GM18867 (cell line): ENCODE measurements at regions not wholly inside any gene's neighbourhood (a gene's known extent, or its start where the extent isn't known, plus 50 kb on each side); places are given as distances from the start of the nearest gene placed in this dataset.
"Not testable (repeated sequence)": the region's sequence is repeated elsewhere in the genome, so short reads cannot be mapped to it uniquely, and the experiment has no call there.

Experiments
- ATAC-seq: cut with Tn5 transposase; IDR thresholded peaks from one replicate; pipeline ENCODE4 v1.9.1; 2021; ENCODE audit warnings: mild to moderate bottlenecking, moderate library complexity; ENCODE audit not compliant: unreplicated experiment

DNA sequence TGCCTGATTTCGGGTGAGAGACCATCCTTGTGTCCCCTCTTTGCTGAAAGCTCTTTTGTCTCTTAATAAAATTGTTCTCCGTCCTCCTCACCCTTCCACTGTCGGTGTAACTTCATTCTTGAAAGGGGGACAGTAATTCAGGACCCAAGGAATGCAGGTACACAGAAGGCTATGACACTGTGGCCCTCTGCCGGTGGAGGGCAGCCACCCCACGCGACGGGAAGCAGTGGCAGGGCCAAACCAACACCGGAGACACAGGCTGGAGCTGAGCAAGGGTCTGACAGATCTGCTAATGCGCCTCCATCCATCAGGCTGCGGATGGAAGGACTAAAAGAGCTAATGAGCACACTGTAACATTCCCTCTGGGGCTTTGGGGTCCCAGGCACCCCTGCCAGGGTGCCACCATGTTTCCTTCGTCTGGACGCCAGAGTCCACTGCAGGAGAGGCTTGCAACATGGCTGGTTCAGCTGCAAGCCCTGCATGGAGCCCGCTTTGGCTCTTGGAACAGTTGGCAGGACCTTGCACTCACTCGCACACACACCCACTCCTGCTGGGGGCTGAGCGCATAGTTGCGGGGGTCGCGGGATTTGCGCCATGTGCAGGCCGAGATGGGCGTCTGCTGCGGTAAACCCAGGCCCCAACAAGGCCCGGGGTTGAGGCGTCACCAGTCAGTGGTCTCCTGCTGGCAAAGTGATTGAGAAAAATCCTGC lies 544.1 kb upstream of the CDH7 start:
- ATAC-seq: no peak

DNA sequence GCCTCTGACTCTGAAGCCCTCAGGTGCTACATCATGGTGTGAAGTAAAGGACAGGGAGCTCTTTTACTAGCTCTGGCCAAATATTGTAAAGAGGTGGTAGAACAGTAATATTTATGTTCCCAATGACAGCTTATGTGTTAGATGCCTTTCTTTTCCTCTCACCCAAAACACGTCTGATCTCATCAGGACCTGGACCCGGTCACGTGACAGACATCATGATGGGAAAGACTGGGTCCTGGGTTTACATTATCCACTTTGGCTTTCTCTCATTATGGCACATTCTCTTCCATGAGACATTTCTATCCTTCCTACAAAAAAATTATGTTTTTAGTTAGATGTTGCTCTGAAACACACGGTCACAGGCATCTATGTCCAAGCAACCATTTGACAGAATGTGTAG lies 548.7 kb upstream of the CDH7 start:
- ATAC-seq: no peak

DNA sequence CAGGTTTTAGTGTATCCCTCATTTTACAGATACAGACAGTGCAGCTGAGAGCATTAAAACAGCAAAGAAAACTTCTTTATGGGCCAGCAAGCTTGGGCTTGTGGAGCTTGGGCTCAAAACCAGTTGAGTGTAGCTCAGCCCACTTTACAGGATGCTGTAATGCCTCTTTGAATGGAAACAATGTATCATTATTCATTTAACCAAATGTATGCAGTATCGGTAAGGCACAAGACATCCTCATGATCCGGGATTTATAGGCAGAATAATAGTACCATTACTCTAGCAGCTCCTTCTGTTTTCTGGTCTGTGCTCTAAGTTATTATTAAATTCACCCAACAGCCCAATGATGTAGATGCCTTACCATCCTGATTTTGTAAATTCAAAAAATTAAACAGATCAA lies 575.1 kb upstream of the CDH7 start:
- ATAC-seq: no peak

DNA sequence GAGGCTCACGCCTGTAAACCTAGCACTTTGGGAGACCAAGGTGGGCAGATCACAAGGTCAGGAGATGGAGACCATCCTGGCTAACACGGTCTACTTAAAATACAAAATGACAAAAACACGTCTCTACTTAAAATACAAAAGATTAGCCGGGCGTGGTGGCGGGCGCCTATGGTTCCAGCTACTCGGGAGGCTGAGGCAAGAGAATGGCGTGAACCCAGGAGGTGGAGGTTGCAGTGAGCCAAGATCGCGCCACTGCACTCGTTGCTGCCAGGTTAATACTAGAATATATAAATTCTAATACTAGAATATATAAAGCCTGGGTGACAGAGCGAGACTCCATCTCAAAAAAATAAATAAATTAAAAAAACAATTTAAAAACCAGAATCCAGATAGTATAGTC lies 588.7 kb upstream of the CDH7 start:
- not testable (repeated sequence) for ATAC-seq

DNA sequence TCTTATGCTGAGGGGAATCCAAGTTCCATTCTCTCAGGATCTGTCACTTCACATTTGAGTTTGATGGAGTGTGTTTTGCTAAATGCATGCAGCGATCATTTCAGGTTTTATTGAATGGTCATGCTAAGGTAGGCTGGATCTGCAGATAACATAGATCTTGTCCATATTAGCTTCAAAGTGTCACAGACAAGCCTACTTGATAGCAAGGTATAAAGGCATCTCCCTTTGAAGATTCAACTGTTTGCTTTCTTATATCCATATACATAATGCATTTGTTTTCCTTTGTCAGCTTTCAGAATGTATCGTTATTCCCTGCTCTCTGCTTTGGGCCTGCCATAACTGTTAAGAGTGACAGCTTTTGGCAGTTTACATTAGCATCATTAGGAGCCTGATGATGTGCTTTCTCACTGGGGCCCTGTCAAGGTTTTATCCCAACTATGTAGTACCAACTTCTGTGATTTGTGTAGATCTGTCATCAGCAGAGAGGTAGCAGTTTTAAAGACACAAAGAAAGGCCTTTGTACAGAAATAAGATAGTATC lies 604.3 kb upstream of the CDH7 start:
- ATAC-seq: no peak

DNA sequence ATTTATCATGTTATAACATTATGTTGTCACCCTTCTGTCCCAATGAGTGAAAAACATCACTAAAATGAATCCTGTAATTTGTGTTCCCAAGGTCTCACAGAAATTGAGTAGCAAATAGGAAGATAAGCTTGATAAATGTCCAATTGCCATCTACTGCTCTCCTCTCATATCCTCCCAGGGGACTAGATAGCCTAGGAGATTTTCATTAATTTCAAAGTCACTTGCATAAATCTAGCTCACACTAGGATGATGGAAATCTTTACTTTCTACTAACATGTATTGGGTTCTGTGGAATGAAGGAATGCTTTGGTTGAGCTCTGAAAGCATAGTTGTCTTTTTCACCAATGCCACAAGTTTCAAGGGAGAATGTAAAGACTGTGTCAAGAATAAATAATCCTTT lies 605.5 kb upstream of the CDH7 start:
- no peak for ATAC-seq

DNA sequence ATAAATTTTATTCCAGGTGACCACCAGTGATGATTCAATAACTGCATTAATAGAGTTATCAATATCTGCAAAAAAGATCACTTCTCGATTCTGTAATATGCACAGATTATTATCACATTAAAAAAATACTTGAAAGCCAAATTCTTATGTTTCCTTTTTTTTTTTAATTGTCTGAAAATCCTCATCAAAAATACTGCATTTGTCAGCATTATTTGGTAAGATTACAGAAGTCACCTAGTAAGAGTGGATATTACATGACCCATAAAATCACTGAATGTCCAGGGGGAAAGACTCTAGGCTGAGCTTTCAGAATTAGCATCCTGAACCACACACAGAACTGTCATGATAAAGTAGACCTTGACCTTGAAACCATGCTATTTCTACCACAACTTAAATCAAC lies 617.2 kb upstream of the CDH7 start:
- no peak for ATAC-seq

DNA sequence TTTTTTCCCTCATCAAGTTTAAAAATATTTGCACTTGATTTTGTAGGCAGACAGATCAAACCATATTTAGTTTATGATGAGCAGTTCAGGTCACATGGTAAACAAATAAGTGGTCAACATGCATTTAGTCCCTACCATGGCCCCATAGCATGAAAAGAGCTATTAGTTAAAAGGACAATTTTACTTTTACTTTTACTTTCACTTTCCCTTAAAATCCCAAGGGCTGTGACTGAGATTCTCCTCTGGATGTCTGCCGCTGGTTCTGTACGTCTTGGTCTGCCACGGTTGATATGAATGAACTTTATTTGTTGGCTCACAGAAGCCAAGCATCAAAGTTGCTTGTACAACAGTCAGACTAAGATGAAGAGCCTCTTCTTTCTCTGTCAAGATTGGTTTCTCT lies 626.2 kb upstream of the CDH7 start:
- no peak for ATAC-seq

DNA sequence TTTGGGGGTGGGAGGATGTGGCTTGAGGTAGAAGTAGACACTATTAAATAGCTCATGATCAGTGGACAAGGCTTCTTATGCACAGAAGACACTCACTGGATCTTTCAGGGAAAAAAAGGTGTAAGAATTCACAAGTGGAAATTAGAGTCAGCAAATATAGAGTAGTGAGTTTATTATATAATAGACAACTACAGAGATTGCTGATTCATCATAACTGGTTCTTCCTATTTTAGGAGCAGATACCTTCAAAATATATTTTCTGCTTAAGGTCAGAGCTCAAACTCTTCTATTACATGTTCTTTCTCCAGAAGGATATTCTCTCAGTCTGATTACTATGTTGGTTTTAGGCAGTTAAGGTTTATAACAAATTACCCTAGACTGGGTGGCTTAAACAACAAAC lies 646.9 kb upstream of the CDH7 start:
- no peak for ATAC-seq

DNA sequence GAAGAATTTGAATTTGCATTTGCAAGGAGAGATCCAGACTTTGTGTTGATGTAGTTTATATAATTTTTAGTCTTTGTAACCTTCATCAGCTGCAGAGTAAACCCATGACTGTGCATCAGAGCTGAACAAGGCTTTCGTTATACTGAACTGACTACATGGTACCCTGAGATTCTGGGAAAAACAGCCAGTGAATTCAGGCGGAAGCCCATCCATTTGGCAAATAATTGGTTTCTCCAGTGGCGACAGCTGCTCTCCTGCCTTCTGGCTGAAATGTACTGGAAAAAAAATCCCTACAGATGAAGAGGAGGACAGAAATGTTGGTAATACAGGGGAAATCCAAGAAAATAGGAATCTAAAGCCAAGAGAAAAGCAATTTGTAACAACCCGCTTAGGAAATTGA lies 657.5 kb upstream of the CDH7 start:
- no peak for ATAC-seq

DNA sequence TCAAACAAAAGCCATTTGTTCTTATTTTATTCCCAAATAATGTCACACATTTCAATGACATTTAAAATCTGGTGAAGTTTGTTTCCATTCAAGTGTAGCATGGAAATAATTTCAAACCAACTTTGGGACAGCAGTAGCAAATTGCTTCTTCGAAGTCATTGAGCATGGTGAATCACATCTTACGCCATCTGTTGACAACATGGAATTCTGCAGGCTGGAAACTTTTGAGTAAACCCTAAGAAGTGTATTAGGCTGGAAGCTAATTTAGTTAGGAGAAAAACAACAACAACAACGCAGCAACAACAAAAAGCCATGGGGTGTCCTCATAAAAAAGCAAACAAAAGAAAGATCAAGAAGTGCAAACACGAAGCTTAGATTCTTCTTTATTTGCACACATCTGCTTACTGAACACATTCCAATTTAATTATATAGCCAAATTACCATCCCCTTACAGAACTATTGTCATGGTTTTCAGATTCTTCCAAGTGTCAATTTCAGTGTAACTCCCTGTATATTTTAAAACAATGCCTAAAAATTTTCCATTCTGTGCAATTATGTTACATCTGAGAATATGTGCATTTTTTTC lies 659.0 kb upstream of the CDH7 start:
- no peak for ATAC-seq

DNA sequence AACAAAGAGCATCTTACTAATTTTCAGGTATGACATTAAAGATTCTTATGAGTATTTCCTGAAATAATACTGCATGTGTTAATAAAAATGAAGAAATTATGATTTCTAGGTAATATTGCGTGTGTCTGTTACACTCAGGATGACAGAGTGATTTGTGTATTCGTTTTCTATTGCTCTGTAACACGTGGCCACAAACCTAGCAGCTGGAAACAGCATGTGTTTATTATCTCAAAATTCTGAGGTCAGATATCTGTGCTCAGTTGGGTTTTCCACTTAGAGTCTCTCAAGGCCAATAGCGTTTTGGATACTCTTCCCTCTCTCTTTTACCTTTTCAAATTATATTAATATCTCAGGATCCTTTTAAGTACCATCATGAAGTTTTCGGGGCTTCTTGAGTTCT lies 667.9 kb upstream of the CDH7 start:
- ATAC-seq: no peak

DNA sequence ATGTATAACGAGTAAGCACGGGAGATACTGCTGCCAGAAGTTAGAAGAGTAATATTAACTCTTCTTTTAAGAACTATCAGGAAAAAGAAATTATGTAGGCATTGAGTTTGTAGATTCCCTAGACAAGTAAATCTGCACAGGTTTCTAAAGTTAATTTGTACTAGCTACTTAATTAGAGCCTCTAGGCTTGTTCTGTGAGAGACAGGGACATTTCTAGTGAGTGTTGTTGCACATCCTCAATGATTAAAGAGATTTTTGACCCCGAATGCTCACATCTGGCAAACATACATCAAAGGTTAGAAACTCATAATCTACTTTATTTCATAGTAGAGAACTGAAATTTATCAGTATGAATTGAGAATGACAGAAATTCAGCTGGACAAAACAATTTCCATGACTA lies 669.0 kb upstream of the CDH7 start:
- no peak for ATAC-seq

DNA sequence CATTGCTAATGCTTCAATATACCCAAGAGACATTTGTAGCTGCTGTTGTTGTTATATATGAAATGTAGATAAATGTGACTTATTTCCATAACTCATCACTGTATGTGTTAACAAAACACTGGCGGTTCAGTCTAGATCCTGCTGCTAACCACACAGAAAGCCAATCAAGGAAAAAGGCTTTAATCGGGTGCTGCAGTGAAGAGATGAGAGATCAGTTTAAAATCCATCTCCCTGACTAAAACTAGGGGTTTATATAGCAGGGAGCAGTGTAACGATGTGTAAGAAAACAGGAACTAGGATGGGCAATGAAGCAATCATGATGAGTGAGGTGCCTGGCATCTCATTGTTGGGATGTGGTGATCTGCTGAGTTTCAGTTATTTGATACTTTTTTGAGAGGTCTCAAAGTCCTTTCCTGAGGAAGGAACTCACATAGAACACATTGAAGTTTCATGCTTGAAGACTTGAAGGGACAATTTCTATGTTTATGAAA lies 677.7 kb upstream of the CDH7 start:
- no peak for ATAC-seq

DNA sequence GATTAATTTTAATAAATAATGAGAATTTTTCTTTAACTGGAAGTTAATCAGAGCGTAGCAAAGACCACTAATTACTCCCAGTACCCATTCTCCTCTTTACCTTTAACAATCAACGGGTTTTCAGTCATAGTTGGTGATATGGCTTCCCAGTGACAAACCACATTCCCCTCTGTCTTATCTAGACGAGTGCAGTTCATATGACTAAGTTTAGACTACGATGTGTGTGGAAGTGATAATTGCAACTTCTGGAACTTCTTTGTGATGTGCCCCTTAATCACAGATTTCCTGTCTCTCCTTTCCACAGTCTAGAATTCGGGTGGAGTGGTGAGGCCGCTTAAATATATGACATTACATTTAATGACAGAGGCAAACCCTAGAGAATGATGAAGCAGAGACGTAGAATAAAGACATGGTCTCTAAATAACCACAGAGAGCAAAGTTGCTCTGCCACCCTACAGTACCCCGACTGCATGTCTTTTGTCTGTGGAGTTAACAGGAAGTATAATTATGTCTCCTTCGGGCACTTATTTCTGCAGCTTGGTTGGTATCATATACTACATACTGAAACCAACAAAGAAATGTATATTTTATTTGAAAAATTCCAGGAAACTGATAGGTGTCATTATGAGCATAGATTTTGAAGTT lies 693.3 kb upstream of the CDH7 start:
- no peak for ATAC-seq

DNA sequence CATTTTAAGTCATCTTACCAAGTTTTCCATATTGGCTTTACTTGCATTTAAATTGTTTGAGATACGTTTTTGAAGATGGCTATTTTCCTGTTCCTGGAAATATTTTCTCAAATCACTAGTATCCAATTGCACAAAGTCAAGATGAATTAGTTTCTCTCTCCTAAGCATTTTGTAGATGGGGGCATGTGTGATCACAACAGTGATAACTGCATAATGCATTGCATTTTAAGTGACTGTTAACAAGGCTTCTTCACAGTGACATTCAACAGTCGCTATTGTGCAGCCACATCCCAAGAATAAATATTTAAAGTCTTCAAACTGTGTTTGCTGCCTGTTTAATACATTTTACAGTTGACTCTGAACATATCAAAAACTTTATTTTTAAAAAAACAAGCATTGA lies 694.2 kb upstream of the CDH7 start:
- no peak for ATAC-seq

DNA sequence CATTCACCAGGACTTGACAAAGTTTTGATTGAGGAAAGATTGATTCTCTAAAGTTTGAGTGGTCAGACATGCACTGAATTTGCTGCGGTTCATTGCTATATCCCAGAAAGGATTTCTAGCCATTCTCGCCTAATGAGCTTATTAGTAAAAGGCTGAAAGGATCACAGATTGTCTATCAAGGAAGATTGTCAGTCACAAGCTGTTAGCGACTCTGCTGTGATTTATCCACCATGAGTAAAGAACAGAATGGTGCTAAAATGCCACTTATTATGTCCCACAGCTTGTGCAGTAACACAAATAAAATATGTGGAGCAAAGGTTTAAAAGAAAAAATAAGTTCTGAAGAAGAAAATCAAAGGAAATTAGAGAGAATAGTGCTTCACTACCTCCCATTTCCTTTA lies 701.2 kb upstream of the CDH7 start:
- ATAC-seq: no peak

DNA sequence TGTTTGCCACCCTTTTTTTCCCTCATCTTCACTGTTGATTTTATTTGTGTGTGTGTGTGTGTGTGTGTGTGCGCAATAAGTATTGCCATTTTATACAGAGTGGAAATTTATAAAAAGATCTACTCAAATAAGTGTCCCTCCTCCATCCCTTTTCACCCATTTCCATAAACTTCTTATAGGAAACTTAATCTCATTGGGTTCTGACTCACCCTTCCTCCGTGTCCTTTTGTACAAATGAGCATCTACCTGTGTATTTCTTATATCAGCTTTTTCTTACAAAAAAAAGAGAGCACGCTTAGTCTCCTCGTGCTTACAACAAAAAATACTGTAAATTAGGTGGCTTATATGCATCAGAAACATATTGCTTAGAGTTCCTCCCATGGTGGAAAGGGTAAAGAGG lies 711.2 kb upstream of the CDH7 start:
- ATAC-seq: no peak

DNA sequence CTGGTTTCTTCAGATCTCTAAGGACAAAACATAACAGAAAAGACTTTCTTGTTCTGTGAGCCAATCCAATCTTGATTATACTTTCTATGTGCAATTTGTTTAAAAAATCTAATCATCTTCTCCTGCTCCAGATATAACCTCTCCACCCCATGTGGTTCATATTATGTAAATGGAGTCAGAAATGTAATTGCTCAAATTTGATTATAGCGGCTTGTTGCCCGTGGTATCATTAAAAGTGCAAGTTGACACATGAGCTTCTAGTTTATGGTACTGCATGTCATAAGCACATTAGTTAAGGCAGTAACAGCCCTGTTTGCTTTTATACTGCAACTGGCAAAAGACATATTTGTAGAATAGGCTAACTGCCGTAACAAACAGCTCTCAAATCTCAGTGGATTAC lies 715.1 kb upstream of the CDH7 start:
- no peak for ATAC-seq

DNA sequence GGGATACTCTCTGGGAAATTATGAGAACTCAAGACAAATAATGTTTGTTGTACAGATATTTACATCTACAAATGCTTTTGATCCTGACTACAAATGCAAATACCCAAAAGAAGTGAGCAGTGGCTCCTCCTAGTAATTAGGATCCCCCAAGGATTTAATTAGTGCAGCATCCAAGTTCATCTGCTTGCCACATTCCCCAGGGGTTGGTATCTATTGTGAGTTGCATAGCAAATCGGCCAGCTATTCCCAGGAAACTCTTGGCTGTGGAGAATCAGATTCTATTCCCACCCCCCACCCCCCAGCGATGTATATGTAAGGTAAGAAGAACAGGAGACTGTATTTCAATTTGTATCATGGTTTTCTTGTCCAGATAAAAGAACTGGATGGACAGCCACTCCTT lies 725.1 kb upstream of the CDH7 start:
- ATAC-seq: no peak

DNA sequence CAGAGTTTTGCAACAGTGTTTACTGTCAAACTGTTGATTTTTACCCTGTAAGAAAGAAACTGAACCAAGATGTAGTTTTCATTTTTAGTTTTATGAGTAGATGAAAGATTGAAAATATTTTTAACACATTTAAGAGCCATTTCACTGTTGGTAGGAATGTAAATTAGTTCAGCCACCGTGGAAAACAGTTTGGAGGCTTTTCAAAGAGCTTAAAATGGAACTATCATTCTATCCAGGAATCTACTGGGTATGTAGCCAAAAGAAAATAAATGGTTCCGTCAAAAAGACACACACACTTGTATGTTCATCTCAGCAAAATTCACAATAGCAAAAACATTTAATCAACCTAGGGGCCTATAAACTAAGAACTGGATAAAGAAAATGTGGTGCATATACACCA lies 729.8 kb upstream of the CDH7 start:
- no peak for ATAC-seq

DNA sequence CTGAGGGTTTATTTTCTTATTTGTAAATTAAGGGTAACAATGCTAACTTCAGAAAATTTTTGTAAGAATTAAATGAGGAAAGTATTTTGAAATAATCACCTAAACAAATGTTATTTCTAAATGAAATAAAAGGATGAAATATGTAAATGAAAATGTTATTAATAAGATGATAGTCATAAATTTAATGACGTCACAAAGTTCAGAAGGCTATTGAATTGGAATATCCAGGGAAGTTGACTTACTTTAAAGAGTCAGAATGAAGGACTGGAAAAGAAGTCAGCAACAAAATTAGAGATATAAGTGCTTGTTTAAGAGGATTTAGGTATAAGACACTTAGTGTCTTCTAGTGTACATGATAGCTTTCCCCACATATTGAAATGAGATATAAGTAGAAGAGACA lies 732.6 kb upstream of the CDH7 start:
- ATAC-seq: no peak
